SK-N-SH (cell line): ENCODE measurements at regions not wholly inside any gene's neighbourhood (a gene's known extent, or its start where the extent isn't known, plus 50 kb on each side); places are given as distances from the start of the nearest gene placed in this dataset.

ENCODE experiments used
- CTCF ChIA-PET: fragments of 300-600, 350-600 bp; formaldehyde crosslinking; extraction: SDS; loops from one replicate; lab custom pipeline; 2021; lab: Yijun Ruan, JAX
- POLR2A ChIA-PET: fragments of 350-600 bp; sonication (Branson Sonifier 250); formaldehyde crosslinking; extraction: SDS; loops from one replicate; lab custom pipeline; 2020; ENCODE audit warnings: antibody characterized with exemption, inconsistent platforms; lab: Yijun Ruan, JAX
- DNase-seq: peaks from one replicate; pipeline ENCODE4 v3.0.0; 2012
- H2AFZ ChIP-seq: fragments of 200-600 bp; sonication (generic); 2 replicates; pipeline ENCODE4 v1.8.1; 2016; ENCODE audit warnings: antibody characterized with exemption, mild to moderate bottlenecking, low read depth
- H3F3A ChIP-seq: fragments of 200-600 bp; sonication (generic); replicated peaks from 2 replicates; pipeline ENCODE3; 2016; ENCODE audit warnings: antibody characterized with exemption, mild to moderate bottlenecking; ENCODE audit not compliant: insufficient read depth
- H3K27ac ChIP-seq, 2 experiments: fragments of 200-500 bp in 1 of 2; fragments of 200-600 bp in 1 of 2; sonication (Bioruptor generic) in 1 of 2; sonication (generic), shearing (Covaris generic) in 1 of 2; 2 replicates each; pipeline versions ENCODE4 v1.5.1 to v1.6.1; 2014 to 2016; ENCODE audit warnings: low read depth in 2 of 2, inconsistent platforms in 1 of 2, low read length in 1 of 2, mild to moderate bottlenecking in 1 of 2, mixed read lengths in 1 of 2
- H3K27me3 ChIP-seq: fragments of 200-600 bp; sonication (generic), shearing (Covaris generic); 2 replicates; pipeline ENCODE4 v1.6.1; 2016; ENCODE audit warnings: mixed run types; ENCODE audit not compliant: insufficient read depth
- H3K36me3 ChIP-seq, 2 experiments: fragments of 200-500 bp in 1 of 2; fragments of 200-600 bp in 1 of 2; sonication (Bioruptor generic) in 1 of 2; sonication (generic) in 1 of 2; replicated peaks in 1 of 2; 2 replicates each; pipeline versions ENCODE3 to v1.5.1; 2014 to 2016; ENCODE audit warnings: low read length in 1 of 2, mild to moderate bottlenecking in 1 of 2; ENCODE audit not compliant: insufficient read depth in 2 of 2, control insufficient read depth in 1 of 2
- H3K4me1 ChIP-seq, 2 experiments: fragments of 200-500 bp in 1 of 2; fragments of 200-600 bp in 1 of 2; sonication (Bioruptor generic) in 1 of 2; sonication (generic), shearing (Covaris generic) in 1 of 2; 2 replicates each; pipeline versions ENCODE4 v1.5.1 to v1.6.1; 2014 to 2016; ENCODE audit warnings: low read depth in 1 of 2, low read length in 1 of 2, mixed run types in 1 of 2; ENCODE audit not compliant: insufficient read depth in 2 of 2, control insufficient read depth in 1 of 2
- H3K4me2 ChIP-seq: fragments of 200-600 bp; sonication (generic), shearing (Covaris generic); 2 replicates; pipeline ENCODE4 v1.6.1; 2017; ENCODE audit warnings: mixed run types
- H3K4me3 ChIP-seq, 2 experiments: fragments of 200-500 bp in 1 of 2; fragments of 200-600 bp in 1 of 2; sonication (Bioruptor generic) in 1 of 2; sonication (generic), shearing (Covaris generic) in 1 of 2; 2 replicates each; pipeline versions ENCODE4 v1.5.1 to v1.8.1; 2014 to 2016; ENCODE audit warnings: low read depth in 2 of 2, inconsistent platforms in 1 of 2, low read length in 1 of 2, mild to moderate bottlenecking in 1 of 2, mixed read lengths in 1 of 2, moderate library complexity in 1 of 2
- H3K79me2 ChIP-seq: fragments of 200-600 bp; sonication (generic); 2 replicates; pipeline ENCODE4 v1.8.1; 2017; ENCODE audit warnings: mild to moderate bottlenecking; ENCODE audit not compliant: insufficient read depth
- H3K9ac ChIP-seq: fragments of 200-600 bp; sonication (generic); 2 replicates; pipeline ENCODE4 v1.6.1; 2017; ENCODE audit warnings: mixed run types
- H3K9me2 ChIP-seq: fragments of 200-600 bp; sonication (generic); 2 replicates; pipeline ENCODE4 v1.6.1; 2017; ENCODE audit warnings: mixed run types
- H3K9me3 ChIP-seq: fragments of 200-600 bp; sonication (generic); 2 replicates; pipeline ENCODE4 v1.6.1; 2017; ENCODE audit warnings: mixed run types, mild to moderate bottlenecking, moderate library complexity
- H4K20me1 ChIP-seq: fragments of 200-600 bp; sonication (generic); 2 replicates; pipeline ENCODE4 v1.6.1; 2017; ENCODE audit warnings: mild to moderate bottlenecking, mixed run types; ENCODE audit not compliant: insufficient read depth
- CHD2 ChIP-seq: fragments of 150-350 bp; IDR thresholded peaks from 2 replicates; pipeline ENCODE4 v1.6.1; 2018; ENCODE audit warnings: low read length; ENCODE audit not compliant: partially characterized antibody
- CTCF ChIP-seq: fragments of 200-600 bp; sonication (generic); IDR thresholded peaks from 2 replicates; pipeline ENCODE4 v1.6.1; 2017; ENCODE audit warnings: antibody characterized with exemption, mild to moderate bottlenecking, moderate library complexity
- EP300 ChIP-seq, 2 experiments: IDR thresholded peaks; 2 replicates each; pipeline versions ENCODE4 v1.4.0 to v1.6.1; 2012; ENCODE audit warnings: borderline replicate concordance in 1 of 2, low read depth in 1 of 2, low read length in 1 of 2
- EZH2phosphoT487 ChIP-seq: fragments of 200-600 bp; sonication (generic); IDR thresholded peaks from 2 replicates; pipeline ENCODE4 v1.6.1; 2017; ENCODE audit warnings: low read depth, mixed run types, mild to moderate bottlenecking, antibody characterized with exemption, moderate library complexity, borderline replicate concordance
- FOXJ3 ChIP-seq: sonication (generic); formaldehyde crosslinking; IDR thresholded peaks from 2 replicates; pipeline ENCODE4 v1.5.1; 2020; ENCODE audit warnings: mild to moderate bottlenecking, missing genetic modification reagents
- MAX ChIP-seq: IDR thresholded peaks from 2 replicates; pipeline ENCODE4 v1.4.0; 2012; ENCODE audit warnings: low read depth
- MEF2A ChIP-seq: IDR thresholded peaks from 2 replicates; pipeline ENCODE4 v1.4.0; 2012; ENCODE audit warnings: low read depth, borderline replicate concordance
- NFIC ChIP-seq: IDR thresholded peaks from 2 replicates; pipeline ENCODE4 v1.4.0; 2012; ENCODE audit warnings: borderline replicate concordance
- POLR2AphosphoS5 ChIP-seq: IDR thresholded peaks from 2 replicates; pipeline ENCODE4 v1.6.1; 2012; ENCODE audit warnings: low read depth, low read length
- RAD21 ChIP-seq: IDR thresholded peaks from 2 replicates; pipeline ENCODE4 v1.6.1; 2012; ENCODE audit warnings: mild to moderate bottlenecking, low read length
- SMC3 ChIP-seq: IDR thresholded peaks from 2 replicates; pipeline ENCODE4 v1.6.1; 2012; ENCODE audit warnings: low read depth, low read length, improper control_type of control experiment
- TAF1 ChIP-seq: IDR thresholded peaks from 2 replicates; pipeline ENCODE4 v1.6.1; 2012; ENCODE audit warnings: low read depth, mild to moderate bottlenecking, low read length, moderate library complexity, borderline replicate concordance
- TEAD4 ChIP-seq: IDR thresholded peaks from 2 replicates; pipeline ENCODE4 v1.4.0; 2012; ENCODE audit warnings: mild to moderate bottlenecking, borderline replicate concordance; ENCODE audit not compliant: insufficient read depth

GRCh38 chr7:19060761-19061259 lies 56.6 kb downstream of the TWIST1 start (continued):
- TF ChIP-seq MEF2A (no peak), CTCF (no peak), FOXJ3 (CRISPR knock-in tag) (no peak), EZH2phosphoT487 (no peak), TEAD4 (no peak), MAX (no peak), POLR2AphosphoS5 (no peak), TAF1 (no peak), CHD2 (no peak), EP300 (IDR thresholded peaks at IDR 0.05; ENCODE audit: borderline replicate concordance in 1 of 2, low read depth in 1 of 2, low read length in 1 of 2) (no peak), SMC3 (no peak), NFIC (no peak)

- Histone ChIP-seq H4K20me1 (no peaks in the 10 kb centered on the region), H3K36me3 (peaks cover 49 to 75% of the 10 kb centered on the region in 2 experiments), H3K27me3 (no peaks in the 10 kb centered on the region), H3K4me1 (peaks cover 7 to 12% of the 10 kb centered on the region in 2 experiments; a peak in 3 of 4 replicates), H3K9me3 (peaks cover 6% of the 10 kb centered on the region; the same call in 1 of the 2 replicates), H3F3A (peaks cover 13% of the 10 kb centered on the region), H3K79me2 (peaks cover 23% of the 10 kb centered on the region), H3K27ac (peak overlapping the region in 1 of 2 experiments; percentile 74; a peak in 2 of 4 replicates), H3K4me3 (no peak overlapping the region), H3K4me2 (no peak overlapping the region), H3K9me2 (no peaks in the 10 kb centered on the region), H2AFZ (no peak overlapping the region), H3K9ac (no peak overlapping the region)
- POLR2A ChIA-PET = no interaction called here
- TF ChIP-seq EP300 (IDR thresholded peaks at IDR 0.05; ENCODE audit: borderline replicate concordance in 1 of 2, low read depth in 1 of 2, low read length in 1 of 2) (peak in 1 of 2 experiments; percentile 55; a peak in 1 of 4 replicates), RAD21 (0 out of 2 replicates have a peak, but pooled peaks have one; percentile 1), FOXJ3 (CRISPR knock-in tag) (no peak)
- no peak for DNase-seq
- CTCF ChIA-PET = no interaction called here
Measured at GRCh38 chr7:19056305-19056704, 61.1 kb downstream of the TWIST1 start.
